ENCODE measurements at regions not wholly inside any gene's neighbourhood (a gene's known extent, or its start where the extent isn't known, plus 50 kb on each side); places are given as distances from the start of the nearest gene placed in this dataset.

- H3K27me3 Mint-ChIP-seq (ENCODE audit: insufficient read depth) = peaks cover 4% of the 10 kb centered on the region
- DNase-seq = no peak
Measured at GRCh38 chr1:56258371-56258770, 321.0 kb downstream of the PLPP3 start.

GRCh38 chr1:56257726-56258125 lies 321.6 kb downstream of the PLPP3 start:
- no peak for DNase-seq
- no peak for TF ChIP-seq CTCF (IDR thresholded peaks at IDR 0.05)

More at GRCh38 chr1:56258371-56258770, 321.0 kb downstream of the PLPP3 start:
- TF ChIP-seq CTCF (IDR thresholded peaks at IDR 0.05) = no peak
- peaks cover 28% of the 10 kb centered on the region for H3K9me3 Mint-ChIP-seq
- H3K36me3 Mint-ChIP-seq (ENCODE audit: low read depth) = no peaks in the 10 kb centered on the region
- no peak overlapping the region for H3K4me3 Mint-ChIP-seq
- H3K27ac Mint-ChIP-seq = no peak overlapping the region
- no peaks in the 10 kb centered on the region for H3K4me1 Mint-ChIP-seq (ENCODE audit: low read depth)

GRCh38 chr1:56256153-56257000 lies 323.0 kb downstream of the PLPP3 start:
- no peak for TF ChIP-seq CTCF (IDR thresholded peaks at IDR 0.05)
- Mint-ChIP-seq H3K27me3 (ENCODE audit: insufficient read depth) (peaks cover 4% of the 10 kb centered on the region), H3K36me3 (ENCODE audit: low read depth) (no peaks in the 10 kb centered on the region), H3K4me3 (no peak overlapping the region), H3K27ac (no peak overlapping the region), H3K9me3 (peaks cover 23% of the 10 kb centered on the region), H3K4me1 (ENCODE audit: low read depth) (no peaks in the 10 kb centered on the region)
- no peak for DNase-seq

More at GRCh38 chr1:56257726-56258125, 321.6 kb downstream of the PLPP3 start:
- Mint-ChIP-seq H3K9me3 (peaks cover 28% of the 10 kb centered on the region), H3K27ac (no peak overlapping the region), H3K36me3 (ENCODE audit: low read depth) (no peaks in the 10 kb centered on the region), H3K4me1 (ENCODE audit: low read depth) (no peaks in the 10 kb centered on the region), H3K27me3 (ENCODE audit: insufficient read depth) (peaks cover 4% of the 10 kb centered on the region), H3K4me3 (no peak overlapping the region)

- Mint-ChIP-seq H3K27me3 (ENCODE audit: insufficient read depth) (peaks cover 4% of the 10 kb centered on the region), H3K27ac (no peak overlapping the region), H3K9me3 (peaks cover 17% of the 10 kb centered on the region), H3K36me3 (ENCODE audit: low read depth) (no peaks in the 10 kb centered on the region), H3K4me3 (no peak overlapping the region), H3K4me1 (ENCODE audit: low read depth) (no peaks in the 10 kb centered on the region)
- no peak for DNase-seq
- TF ChIP-seq CTCF (IDR thresholded peaks at IDR 0.05) = no peak
Measured at GRCh38 chr1:56255516-56256152, 323.7 kb downstream of the PLPP3 start.

GRCh38 chr1:56254130-56254529 lies 325.2 kb downstream of the PLPP3 start:
- no peak for TF ChIP-seq CTCF (IDR thresholded peaks at IDR 0.05)
- Mint-ChIP-seq H3K4me1 (ENCODE audit: low read depth) (no peaks in the 10 kb centered on the region), H3K36me3 (ENCODE audit: low read depth) (no peaks in the 10 kb centered on the region), H3K9me3 (peaks cover 11% of the 10 kb centered on the region), H3K27me3 (ENCODE audit: insufficient read depth) (peaks cover 4% of the 10 kb centered on the region), H3K4me3 (no peak overlapping the region), H3K27ac (no peak overlapping the region)
- DNase-seq = no peak
